Vagina (tissue), 2 donors: ENCODE measurements at regions not wholly inside any gene's neighbourhood (a gene's known extent, or its start where the extent isn't known, plus 50 kb on each side); places are given as distances from the start of the nearest gene placed in this dataset.
"Not testable (repeated sequence)": the region's sequence is repeated elsewhere in the genome, so short reads cannot be mapped to it uniquely, and the experiment has no call there.

Source experiments
- POLR2AphosphoS5 ChIP-seq, 2 donors: sonication (generic); formaldehyde crosslinking; IDR thresholded peaks; one replicate each; pipeline ENCODE4 v1.9.0; 2017; ENCODE audit warnings: antibody characterized with exemption in 2 of 2, mild to moderate bottlenecking in 2 of 2, low read depth in 1 of 2; ENCODE audit not compliant: insufficient read depth in 1 of 2
- TF ChIP-seq, protein P1 (sequence below), 3 experiments: fragments of 450-650 bp in 2 of 3; fragments of 200-600 bp in 1 of 3; sonication (generic) in 1 of 3; IDR thresholded peaks; one replicate each; pipeline ENCODE4 v1.5.1; 2017 to 2019; ENCODE audit warnings: antibody characterized with exemption in 3 of 3, mild to moderate bottlenecking in 2 of 3, moderate library complexity in 2 of 3

DNA sequence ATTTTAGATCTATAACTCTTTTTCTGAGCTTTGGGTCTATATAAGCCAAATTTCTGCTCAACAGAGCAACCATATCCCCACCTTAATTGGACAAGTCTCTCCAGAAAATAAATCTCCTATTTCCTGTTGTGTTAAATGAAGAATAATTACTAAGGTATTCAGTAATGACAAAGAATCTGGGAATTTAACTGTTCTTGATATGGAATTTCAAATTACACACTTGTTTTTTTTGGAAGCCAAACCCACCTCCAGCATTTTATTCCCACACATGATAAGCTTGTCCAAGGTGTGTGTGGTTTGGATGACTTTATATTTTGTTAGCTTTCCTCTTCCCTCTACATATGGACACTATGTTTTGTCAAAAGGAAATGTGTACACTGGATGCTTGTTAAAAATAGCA lies 1313.2 kb upstream of the CDH18 start:
- TF ChIP-seq, protein P1, sequence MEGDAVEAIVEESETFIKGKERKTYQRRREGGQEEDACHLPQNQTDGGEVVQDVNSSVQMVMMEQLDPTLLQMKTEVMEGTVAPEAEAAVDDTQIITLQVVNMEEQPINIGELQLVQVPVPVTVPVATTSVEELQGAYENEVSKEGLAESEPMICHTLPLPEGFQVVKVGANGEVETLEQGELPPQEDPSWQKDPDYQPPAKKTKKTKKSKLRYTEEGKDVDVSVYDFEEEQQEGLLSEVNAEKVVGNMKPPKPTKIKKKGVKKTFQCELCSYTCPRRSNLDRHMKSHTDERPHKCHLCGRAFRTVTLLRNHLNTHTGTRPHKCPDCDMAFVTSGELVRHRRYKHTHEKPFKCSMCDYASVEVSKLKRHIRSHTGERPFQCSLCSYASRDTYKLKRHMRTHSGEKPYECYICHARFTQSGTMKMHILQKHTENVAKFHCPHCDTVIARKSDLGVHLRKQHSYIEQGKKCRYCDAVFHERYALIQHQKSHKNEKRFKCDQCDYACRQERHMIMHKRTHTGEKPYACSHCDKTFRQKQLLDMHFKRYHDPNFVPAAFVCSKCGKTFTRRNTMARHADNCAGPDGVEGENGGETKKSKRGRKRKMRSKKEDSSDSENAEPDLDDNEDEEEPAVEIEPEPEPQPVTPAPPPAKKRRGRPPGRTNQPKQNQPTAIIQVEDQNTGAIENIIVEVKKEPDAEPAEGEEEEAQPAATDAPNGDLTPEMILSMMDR (IDR thresholded peaks at IDR 0.05): not testable (repeated sequence)
- TF ChIP-seq POLR2AphosphoS5 (IDR thresholded peaks at IDR 0.05; ENCODE audit: insufficient read depth in 1 of 2, low read depth in 1 of 2): not testable (repeated sequence)
